OCI-LY3 (cell line): ENCODE measurements at regions not wholly inside any gene's neighbourhood (a gene's known extent, or its start where the extent isn't known, plus 50 kb on each side); places are given as distances from the start of the nearest gene placed in this dataset.

Experiments
- CTCF ChIP-seq: fragments of 200-600, 300-600 bp; sonication (generic); IDR thresholded peaks from 2 replicates; pipeline ENCODE4 v1.5.1; 2014; ENCODE audit warnings: antibody characterized with exemption, low read length, low read depth
- EZH2phosphoT487 ChIP-seq: fragments of 200-600 bp; shearing (Covaris generic); IDR thresholded peaks from 2 replicates; pipeline ENCODE4 v1.6.1; 2018; ENCODE audit warnings: antibody characterized with exemption, mixed run types, low read depth

DNA sequence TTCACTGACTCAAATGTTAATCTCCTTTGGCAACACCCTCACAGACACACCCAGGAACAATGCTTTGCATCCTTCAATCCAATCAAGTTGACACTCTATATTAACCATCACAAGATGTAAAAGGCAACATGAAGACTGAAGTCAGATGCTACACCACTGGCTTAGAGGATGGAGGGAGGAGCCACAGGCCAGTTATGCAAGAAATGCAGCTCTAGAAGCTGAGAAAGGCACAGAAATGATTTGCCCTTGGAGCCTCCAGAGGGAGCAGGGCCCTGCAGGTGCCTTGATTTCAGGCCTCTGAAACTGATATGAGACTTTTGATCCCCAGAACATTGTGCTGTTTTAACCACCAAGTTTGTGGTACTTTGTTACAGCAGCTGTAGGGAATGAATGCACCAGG, 276.3 kb downstream of the KCNS3 start:
- TF ChIP-seq CTCF = no peak
- no peak for TF ChIP-seq EZH2phosphoT487
